Astrocyte of the cerebellum (primary cell): ENCODE measurements at regions not wholly inside any gene's neighbourhood (a gene's known extent, or its start where the extent isn't known, plus 50 kb on each side); places are given as distances from the start of the nearest gene placed in this dataset.

Experiments
- DNase-seq: peaks from one replicate; pipeline ENCODE4 v3.0.0-alpha.2; 2011; ENCODE audit warnings: low read depth
- H3K4me3 ChIP-seq: 2 replicates; pipeline ENCODE4 v1.5.1; 2011; ENCODE audit warnings: mild to moderate bottlenecking, low read depth, low read length, moderate library complexity
- in situ Hi-C: cut with HindIII; loops from 2 replicates; pipeline ENCODE4 v1.10.0; 2017; ENCODE audit warnings: low sequenced_read_pairs
- TF ChIP-seq, protein P1 (sequence below): IDR thresholded peaks from 2 replicates; pipeline ENCODE4 v1.5.1; 2012; ENCODE audit warnings: low read length, low read depth, moderate library complexity, mild to moderate bottlenecking; ENCODE audit errors: missing control alignments

DNA sequence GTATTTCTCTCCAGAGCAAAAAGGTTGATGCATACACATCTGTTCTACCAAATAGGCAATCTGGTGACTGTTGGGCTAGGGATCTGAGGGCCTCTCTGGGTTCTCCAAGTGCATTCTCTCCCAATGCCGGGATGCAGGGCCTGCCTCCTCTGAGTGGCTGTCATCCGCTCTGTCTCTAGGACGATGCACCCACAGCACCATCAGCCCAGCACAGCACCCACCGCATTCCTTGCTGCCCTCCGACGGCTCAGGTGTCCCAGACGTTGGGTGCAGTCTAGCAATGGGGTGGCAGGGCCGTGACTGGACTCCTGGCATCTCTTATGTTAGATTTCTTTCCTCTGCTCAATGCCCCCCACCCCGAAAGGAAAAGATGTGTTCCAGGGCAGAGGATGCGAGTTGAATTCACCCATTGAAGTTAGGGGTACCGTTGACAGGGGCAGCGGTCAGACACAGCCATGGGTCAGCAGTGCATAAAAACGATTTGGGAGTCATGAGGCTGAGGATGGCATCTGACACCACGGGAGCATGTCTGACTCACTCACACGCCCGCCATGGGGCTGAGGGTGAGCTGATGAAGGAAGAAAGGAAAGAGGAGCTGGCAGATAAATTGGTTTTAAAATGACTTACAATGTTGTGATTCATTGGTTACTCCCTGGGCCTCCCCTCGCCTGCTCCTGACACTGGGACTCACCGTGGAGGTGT lies 93.2 kb upstream of the C14orf180 start:
- TF ChIP-seq, protein P1, sequence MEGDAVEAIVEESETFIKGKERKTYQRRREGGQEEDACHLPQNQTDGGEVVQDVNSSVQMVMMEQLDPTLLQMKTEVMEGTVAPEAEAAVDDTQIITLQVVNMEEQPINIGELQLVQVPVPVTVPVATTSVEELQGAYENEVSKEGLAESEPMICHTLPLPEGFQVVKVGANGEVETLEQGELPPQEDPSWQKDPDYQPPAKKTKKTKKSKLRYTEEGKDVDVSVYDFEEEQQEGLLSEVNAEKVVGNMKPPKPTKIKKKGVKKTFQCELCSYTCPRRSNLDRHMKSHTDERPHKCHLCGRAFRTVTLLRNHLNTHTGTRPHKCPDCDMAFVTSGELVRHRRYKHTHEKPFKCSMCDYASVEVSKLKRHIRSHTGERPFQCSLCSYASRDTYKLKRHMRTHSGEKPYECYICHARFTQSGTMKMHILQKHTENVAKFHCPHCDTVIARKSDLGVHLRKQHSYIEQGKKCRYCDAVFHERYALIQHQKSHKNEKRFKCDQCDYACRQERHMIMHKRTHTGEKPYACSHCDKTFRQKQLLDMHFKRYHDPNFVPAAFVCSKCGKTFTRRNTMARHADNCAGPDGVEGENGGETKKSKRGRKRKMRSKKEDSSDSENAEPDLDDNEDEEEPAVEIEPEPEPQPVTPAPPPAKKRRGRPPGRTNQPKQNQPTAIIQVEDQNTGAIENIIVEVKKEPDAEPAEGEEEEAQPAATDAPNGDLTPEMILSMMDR: no peak
- in situ Hi-C loops: no loop called here
- DNase-seq: no peak

GRCh38 chr14:104494483-104494882 lies 85.1 kb upstream of the C14orf180 start:
- no peak overlapping the region for H3K4me3 ChIP-seq
- DNase-seq: no peak
- TF ChIP-seq, protein P1: no peak
- in situ Hi-C loops: no loop called here

More for the DNA sequence above, 93.2 kb upstream of the C14orf180 start:
- no peak overlapping the region for H3K4me3 ChIP-seq

DNA sequence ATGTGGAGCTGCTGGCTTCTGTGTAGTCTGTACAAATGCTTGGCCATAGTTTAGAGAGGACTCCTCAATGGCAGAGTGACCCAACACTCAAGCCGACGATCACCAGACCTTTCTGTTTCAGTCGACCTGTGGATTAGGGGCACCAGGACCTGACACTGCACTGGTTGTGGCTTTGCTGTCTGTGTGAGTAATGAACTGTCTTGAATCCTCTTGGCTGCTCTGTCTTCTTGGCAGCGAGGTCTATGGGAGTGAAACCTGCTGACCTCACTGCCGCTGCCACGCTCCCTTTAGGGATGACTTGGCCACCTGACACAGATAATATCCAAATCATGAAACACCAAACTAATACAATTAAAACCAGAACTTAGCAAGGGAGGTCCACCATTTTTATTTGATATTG lies 83.5 kb upstream of the C14orf180 start:
- H3K4me3 ChIP-seq: no peak overlapping the region
- TF ChIP-seq, protein P1: no peak
- DNase-seq: no peak
- in situ Hi-C loops: no loop called here

DNA sequence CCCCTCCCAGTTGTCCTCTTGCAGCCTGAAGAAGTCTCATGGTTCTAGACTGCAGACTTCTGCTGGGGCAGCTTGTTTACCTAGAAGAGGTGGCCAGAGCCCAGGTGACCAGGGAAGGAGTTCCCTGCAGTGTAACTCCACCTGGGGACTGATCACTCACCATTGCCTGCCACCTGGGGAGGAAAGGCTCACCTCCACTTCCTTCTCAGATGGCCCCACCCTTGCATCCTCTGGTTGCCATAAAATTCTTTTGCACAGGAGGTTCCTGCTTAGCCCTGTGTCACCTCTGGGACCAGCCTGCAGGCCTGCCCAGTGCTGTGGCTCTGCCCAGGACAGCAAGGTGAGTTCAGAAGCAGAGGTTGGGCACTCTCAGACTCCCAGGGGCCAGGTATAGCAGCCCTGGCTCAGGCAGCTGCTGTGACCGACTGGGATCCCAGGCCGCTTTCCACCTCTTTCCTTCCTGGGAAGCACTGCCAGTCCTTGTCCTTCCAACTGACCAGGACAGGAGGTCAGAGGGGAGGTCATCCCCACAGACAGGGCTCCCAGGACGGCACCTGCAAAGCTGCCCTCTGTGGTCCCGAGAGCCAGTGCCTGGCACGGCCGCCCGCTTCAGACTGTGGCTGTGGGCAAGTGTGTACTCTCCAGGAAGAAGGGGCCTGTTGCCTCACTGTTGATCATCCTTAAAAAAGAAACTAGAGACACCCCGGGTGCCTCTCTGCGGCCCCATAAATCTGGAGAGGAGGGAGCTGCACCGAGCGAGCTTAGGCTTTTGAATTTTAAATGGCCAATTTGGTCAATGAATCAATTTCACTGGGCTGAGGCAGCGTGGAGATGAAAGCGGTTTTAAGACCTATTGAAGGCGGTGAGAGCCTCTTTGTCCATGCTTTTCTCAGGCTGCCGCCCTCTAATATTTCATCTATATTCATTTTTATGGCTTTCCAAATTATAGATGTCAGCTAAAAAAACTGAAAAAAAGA lies 79.5 kb upstream of the C14orf180 start:
- H3K4me3 ChIP-seq: no peak overlapping the region
- DNase-seq: no peak
- TF ChIP-seq, protein P1: no peak
- in situ Hi-C loops: no loop called here

DNA sequence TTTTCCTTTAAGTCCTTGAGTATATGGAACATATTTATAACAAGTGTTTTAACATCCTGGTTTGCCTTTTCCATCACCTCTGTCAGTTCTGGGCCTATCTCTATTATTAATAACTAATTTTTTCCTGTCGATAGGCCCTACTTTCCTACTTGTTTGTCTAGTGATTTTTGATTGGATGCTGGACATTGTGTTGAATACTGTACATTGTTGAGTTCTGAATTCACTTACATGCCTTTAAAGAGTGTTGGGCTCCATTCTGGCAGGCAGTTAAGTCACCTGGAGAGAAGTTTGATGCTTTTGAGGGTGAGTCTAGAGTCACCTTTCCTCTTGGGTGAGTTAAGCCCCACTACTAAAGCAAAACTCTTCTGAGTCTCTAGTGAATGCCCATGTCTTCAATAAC lies 77.5 kb upstream of the C14orf180 start:
- no peak overlapping the region for H3K4me3 ChIP-seq
- no peak for DNase-seq
- TF ChIP-seq, protein P1: no peak
- in situ Hi-C loops: no loop called here

GRCh38 chr14:104503691-104504090 lies 75.9 kb upstream of the C14orf180 start:
- TF ChIP-seq, protein P1: no peak
- no peak for DNase-seq
- in situ Hi-C loops: no loop called here
- no peak overlapping the region for H3K4me3 ChIP-seq
